K562 (cell line): ENCODE measurements at regions not wholly inside any gene's neighbourhood (a gene's known extent, or its start where the extent isn't known, plus 50 kb on each side); places are given as distances from the start of the nearest gene placed in this dataset.

Source experiments
- ATAC-seq: fragments of 200-7000 bp; cut with Tn5 transposase; 3 replicates; pipeline ENCODE4 v1.9.1; 2020; ENCODE audit warnings: moderate library complexity
- BruUV-seq: library from RNA; stranded (reverse); fragments of 400-500 nt; replicated peaks from 2 replicates; lab custom pipeline; 2021; lab: Mats Ljungman, UMichigan
- CTCF ChIA-PET: fragments of 300-600 bp; formaldehyde crosslinking; extraction: SDS; loops from one replicate; lab custom pipeline; 2021; ENCODE audit warnings: low intra/inter-chr PET ratio; lab: Yijun Ruan, JAX
- POLR2A ChIA-PET: fragments of 300-600, 350-650 bp; sonication (Branson Sonifier 250); formaldehyde crosslinking; extraction: SDS; loops from one replicate; lab custom pipeline; 2021; ENCODE audit warnings: antibody characterized with exemption, inconsistent platforms; lab: Yijun Ruan, JAX
- DNase-seq, 4 experiments: peaks; one replicate each; pipeline versions ENCODE4 v3.0.0 to v3.0.0-alpha.2; 2011 to 2018; ENCODE audit warnings: low spot score in 3 of 4, mixed read lengths in 3 of 4; ENCODE audit errors: extremely low read depth in 1 of 4
- FAIRE-seq: peaks from 2 replicates; lab custom pipeline; 2011; peaks lifted over from hg19 to GRCh38; lab: Jason Lieb, UNC
- H2AFZ ChIP-seq: 2 replicates; pipeline ENCODE4 v1.6.0; 2011; ENCODE audit warnings: low read depth, low read length, control low read depth, inconsistent platforms
- H3K27ac ChIP-seq: fragments of 200-600 bp; 3 replicates; pipeline ENCODE4 v1.8.0; 2011; ENCODE audit warnings: low read depth, mild to moderate bottlenecking, control low read depth, inconsistent platforms, low read length, moderate library complexity, mixed read lengths; ENCODE audit errors: extremely low read depth
- H3K27me3 ChIP-seq, 2 experiments: fragments of 300-600 bp in 1 of 2; 2 replicates in 1 of 2; 3 replicates in 1 of 2; pipeline versions ENCODE4 v1.6.0 to v1.8.0; 2011; ENCODE audit warnings: inconsistent platforms in 2 of 2, low read length in 2 of 2, mild to moderate bottlenecking in 1 of 2, mixed read lengths in 1 of 2, moderate library complexity in 1 of 2; ENCODE audit not compliant: control insufficient read depth in 2 of 2, insufficient read depth in 2 of 2
- H3K36me3 ChIP-seq: fragments of 300-600 bp; 3 replicates; pipeline ENCODE4 v1.8.0; 2011; ENCODE audit warnings: mild to moderate bottlenecking, low read length, inconsistent platforms; ENCODE audit not compliant: control insufficient read depth, insufficient read depth
- H3K4me1 ChIP-seq, 2 experiments: fragments of 200-600 bp in 1 of 2; replicated peaks in 1 of 2; 2 replicates in 1 of 2; 3 replicates in 1 of 2; pipeline versions ENCODE4 v1.5.1 to v1.8.0; 2011; ENCODE audit warnings: inconsistent platforms in 2 of 2, low read length in 2 of 2, mild to moderate bottlenecking in 1 of 2, mixed read lengths in 1 of 2, moderate library complexity in 1 of 2; ENCODE audit not compliant: control insufficient read depth in 2 of 2, insufficient read depth in 2 of 2
- H3K4me2 ChIP-seq: 2 replicates; pipeline ENCODE4 v1.6.1; 2011; ENCODE audit warnings: low read length, control low read depth, inconsistent platforms, mixed read lengths; ENCODE audit not compliant: insufficient read depth
- H3K4me3 ChIP-seq: fragments of 200-600 bp; sonication (generic), shearing (Covaris generic); 2 replicates; pipeline ENCODE4 v1.5.1; 2016; ENCODE audit warnings: control low read depth, inconsistent platforms
- H3K79me2 ChIP-seq: fragments of 200-600 bp; 3 replicates; pipeline ENCODE4 v1.8.0; 2011; ENCODE audit warnings: low read length, inconsistent platforms; ENCODE audit not compliant: control insufficient read depth, insufficient read depth
- H3K9ac ChIP-seq, 2 experiments: 2 replicates each; pipeline versions ENCODE4 v1.6.0 to v1.6.1; 2011; ENCODE audit warnings: low read depth in 2 of 2, low read length in 2 of 2, control low read depth in 1 of 2, inconsistent platforms in 1 of 2, mild to moderate bottlenecking in 1 of 2, mixed read lengths in 1 of 2; ENCODE audit not compliant: insufficient read depth in 1 of 2
- H3K9me1 ChIP-seq: one replicate; pipeline ENCODE4 v1.6.0; 2011; ENCODE audit warnings: inconsistent platforms, mild to moderate bottlenecking, low read length, moderate library complexity; ENCODE audit not compliant: control insufficient read depth, insufficient read depth
- H3K9me3 ChIP-seq: replicated peaks from 2 replicates; pipeline ENCODE4 v1.5.1; 2011; ENCODE audit warnings: low read depth, low read length, inconsistent platforms; ENCODE audit not compliant: control insufficient read depth, insufficient read depth
- H4K20me1 ChIP-seq: replicated peaks from 2 replicates; pipeline ENCODE4 v1.6.1; 2011; ENCODE audit warnings: low read length, inconsistent platforms, mixed read lengths; ENCODE audit not compliant: control insufficient read depth, insufficient read depth
- CBX3 ChIP-seq, 2 experiments: IDR thresholded peaks; 1 replicate in 1 of 2; 2 replicates in 1 of 2; pipeline ENCODE4 v1.6.1; 2012; ENCODE audit warnings: inconsistent platforms in 2 of 2, low read length in 2 of 2, borderline replicate concordance in 1 of 2, control low read depth in 1 of 2
- FOSL1 ChIP-seq: fragments of 200-800 bp; sonication (Bioruptor generic); conservative IDR thresholded peaks from 2 replicates; pipeline ENCODE4 v1.6.1; 2016; ENCODE audit warnings: missing genetic modification characterization, missing compliant biosample characterization
- FOXJ3 ChIP-seq: sonication (generic); formaldehyde crosslinking; IDR thresholded peaks from 2 replicates; pipeline ENCODE4 v1.4.0; 2020; ENCODE audit warnings: mild to moderate bottlenecking, missing genetic modification reagents
- ILK ChIP-seq: fragments of 450-650 bp; IDR thresholded peaks from 2 replicates; pipeline ENCODE4 v1.6.1; 2016; ENCODE audit warnings: missing genetic modification characterization, low read depth, mild to moderate bottlenecking, missing compliant biosample characterization, moderate library complexity, borderline replicate concordance
- NCOA2 ChIP-seq, 2 experiments: fragments of 450-650 bp; IDR thresholded peaks; 2 replicates each; pipeline ENCODE4 v1.6.1; 2018; ENCODE audit warnings: mild to moderate bottlenecking in 2 of 2, moderate library complexity in 1 of 2; ENCODE audit not compliant: partially characterized antibody in 2 of 2
- NCOR1 ChIP-seq: fragments of 450-650 bp; IDR thresholded peaks from 2 replicates; pipeline ENCODE4 v1.6.1; 2016; ENCODE audit warnings: mild to moderate bottlenecking, moderate library complexity
- PHB2 ChIP-seq: fragments of 450-650 bp; IDR thresholded peaks from 2 replicates; pipeline ENCODE4 v1.6.1; 2017; ENCODE audit warnings: low read depth
- PURB ChIP-seq: sonication (generic); formaldehyde crosslinking; IDR thresholded peaks from 2 replicates; pipeline ENCODE4 v1.9.0; 2021; ENCODE audit warnings: low read depth, mild to moderate bottlenecking, missing genetic modification reagents
- RBM34 ChIP-seq: fragments of 200-400 bp; formaldehyde crosslinking; IDR thresholded peaks from 2 replicates; pipeline ENCODE4 v1.6.1; 2018; ENCODE audit warnings: low read length, borderline replicate concordance; ENCODE audit not compliant: insufficient read depth
- RHOXF2B ChIP-seq: fragments of 250-450 bp; sonication (Bioruptor Pico); conservative IDR thresholded peaks from 2 replicates; pipeline ENCODE4 v1.5.1; 2021
- SMAD3 ChIP-seq: fragments of 450-650 bp; formaldehyde crosslinking; conservative IDR thresholded peaks from 2 replicates; pipeline ENCODE4 v1.4.0; 2020; ENCODE audit warnings: mild to moderate bottlenecking
- SPI1 ChIP-seq: IDR thresholded peaks from 2 replicates; pipeline ENCODE4 v1.6.1; 2011; ENCODE audit warnings: low read depth, low read length, control low read depth, borderline replicate concordance
- TAL1 ChIP-seq: fragments of 450-650 bp; IDR thresholded peaks from 2 replicates; pipeline ENCODE4 v1.6.1; 2016; ENCODE audit warnings: mild to moderate bottlenecking
- TRIM24 ChIP-seq, 2 experiments: fragments of 450-650 bp; IDR thresholded peaks; 2 replicates each; pipeline ENCODE4 v1.6.1; 2016
- ZBTB8A ChIP-seq: fragments of 450-650 bp; IDR thresholded peaks from 2 replicates; pipeline ENCODE4 v1.6.1; 2018; ENCODE audit warnings: mild to moderate bottlenecking, moderate library complexity; ENCODE audit not compliant: partially characterized antibody
- ZFP36 ChIP-seq: fragments of 150-350 bp; IDR thresholded peaks from 2 replicates; pipeline ENCODE4 v1.6.1; 2018; ENCODE audit warnings: low read length, low read depth; ENCODE audit not compliant: partially characterized antibody
- ZNF140 ChIP-seq: fragments of 250-450 bp; sonication (Bioruptor Pico); IDR thresholded peaks from 2 replicates; pipeline ENCODE4 v1.8.0; 2021; ENCODE audit warnings: moderate library complexity, mild to moderate bottlenecking, inconsistent platforms
- ZNF324 ChIP-seq: fragments of 250-450 bp; sonication (Bioruptor Pico); IDR thresholded peaks from 2 replicates; pipeline ENCODE4 v1.4.0; 2020; ENCODE audit warnings: mild to moderate bottlenecking
- in situ Hi-C: fragments of 300-500 bp; cut with MboI; formaldehyde crosslinking; loops from 4 replicates; pipeline ENCODE4 v1.15.0; 2018; ENCODE audit warnings: inconsistent platforms, mixed read lengths
- intact Hi-C: fragments of 100-400 bp; cut with micrococcal nuclease; formaldehyde crosslinking; loops from 2 replicates; pipeline ENCODE4 v1.14.2; 2022
- TF ChIP-seq, protein P1 (sequence below): fragments of 250-450 bp; sonication (Bioruptor Pico); IDR thresholded peaks from 2 replicates; pipeline ENCODE4 v1.8.0; 2022; ENCODE audit warnings: inconsistent platforms, mild to moderate bottlenecking, moderate library complexity, borderline replicate concordance
- TF ChIP-seq, protein P2 (sequence below): fragments of 450-650 bp; conservative IDR thresholded peaks from 2 replicates; pipeline ENCODE4 v1.6.1; 2016; ENCODE audit warnings: missing genetic modification characterization, low read depth, mild to moderate bottlenecking, missing compliant biosample characterization, moderate library complexity
- TF ChIP-seq, protein P3 (sequence below): fragments of 450-650 bp; formaldehyde crosslinking; IDR thresholded peaks from 2 replicates; pipeline ENCODE4 v1.4.0; 2020; ENCODE audit warnings: mild to moderate bottlenecking

DNA sequence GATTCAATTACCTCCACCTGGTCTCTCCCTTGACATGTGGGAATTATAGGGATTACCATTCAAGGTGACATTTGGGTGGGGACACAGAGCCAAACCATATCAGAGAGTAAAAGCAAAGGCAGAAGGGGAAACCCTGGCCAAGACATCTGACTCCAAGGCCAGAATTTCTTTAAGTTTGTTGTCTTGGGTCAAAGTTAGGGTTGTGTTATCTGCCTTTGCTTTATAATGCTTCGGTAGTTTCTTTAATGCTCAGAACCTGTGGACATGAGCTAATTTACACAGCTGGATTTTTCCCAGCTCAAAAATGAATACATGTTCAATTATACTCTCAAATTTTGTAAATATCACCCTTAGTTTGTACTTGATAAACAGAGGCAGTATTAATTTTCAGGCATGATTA, 1074.4 kb downstream of the ADGRL2 start (continued):
- TF ChIP-seq RBM34 (no peak), ZNF324 (CRISPR knock-in tag) (no peak), TRIM24 (IDR thresholded peaks at IDR 0.05) (no peak), ZFP36 (no peak), TAL1 (no peak), SPI1 (no peak)
- TF ChIP-seq, protein P1, sequence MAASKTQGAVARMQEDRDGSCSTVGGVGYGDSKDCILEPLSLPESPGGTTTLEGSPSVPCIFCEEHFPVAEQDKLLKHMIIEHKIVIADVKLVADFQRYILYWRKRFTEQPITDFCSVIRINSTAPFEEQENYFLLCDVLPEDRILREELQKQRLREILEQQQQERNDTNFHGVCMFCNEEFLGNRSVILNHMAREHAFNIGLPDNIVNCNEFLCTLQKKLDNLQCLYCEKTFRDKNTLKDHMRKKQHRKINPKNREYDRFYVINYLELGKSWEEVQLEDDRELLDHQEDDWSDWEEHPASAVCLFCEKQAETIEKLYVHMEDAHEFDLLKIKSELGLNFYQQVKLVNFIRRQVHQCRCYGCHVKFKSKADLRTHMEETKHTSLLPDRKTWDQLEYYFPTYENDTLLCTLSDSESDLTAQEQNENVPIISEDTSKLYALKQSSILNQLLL (CRISPR knock-in tag) = no peak

DNA sequence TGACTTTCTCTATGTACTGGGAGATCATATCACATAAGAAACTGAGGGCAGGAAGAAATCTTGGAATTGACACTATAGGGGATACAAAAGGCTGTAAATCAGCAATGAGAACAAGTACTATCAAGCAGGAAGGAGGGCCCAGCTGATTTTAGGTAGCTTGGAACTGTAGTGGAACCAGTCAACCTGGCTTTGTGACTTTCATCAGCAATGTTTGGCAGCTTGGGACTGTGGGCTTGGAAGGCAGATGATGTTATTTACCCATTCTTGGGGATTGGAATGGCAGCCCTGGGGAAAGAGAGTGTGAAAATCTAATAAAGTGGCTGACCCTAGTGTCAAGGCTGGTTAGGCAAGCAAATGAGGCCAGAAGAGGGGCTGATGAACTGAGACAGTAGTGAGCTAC, 1073.3 kb downstream of the ADGRL2 start:
- H3K27ac ChIP-seq = no peak overlapping the region
- BruUV-seq = no TSS peak
- no peaks in the 10 kb centered on the region for H3K79me2 ChIP-seq
- no peak overlapping the region for H3K9ac ChIP-seq
- H3K9me3 ChIP-seq = 0 out of 2 replicates have a peak, but pooled peaks cover 1% of the 10 kb centered on the region
- FAIRE-seq (no peak), DNase-seq (no peak), ATAC-seq (no peak)
- no peak overlapping the region for H2AFZ ChIP-seq
- H3K4me2 ChIP-seq = no peak overlapping the region
- no peaks in the 10 kb centered on the region for H3K36me3 ChIP-seq
- H3K27me3 ChIP-seq = no peaks in the 10 kb centered on the region
- intact Hi-C loops = no loop called here
- in situ Hi-C loops = no loop called here
- H3K4me1 ChIP-seq = no peaks in the 10 kb centered on the region
- CTCF ChIA-PET = no interaction called here
- TF ChIP-seq, protein P2, sequence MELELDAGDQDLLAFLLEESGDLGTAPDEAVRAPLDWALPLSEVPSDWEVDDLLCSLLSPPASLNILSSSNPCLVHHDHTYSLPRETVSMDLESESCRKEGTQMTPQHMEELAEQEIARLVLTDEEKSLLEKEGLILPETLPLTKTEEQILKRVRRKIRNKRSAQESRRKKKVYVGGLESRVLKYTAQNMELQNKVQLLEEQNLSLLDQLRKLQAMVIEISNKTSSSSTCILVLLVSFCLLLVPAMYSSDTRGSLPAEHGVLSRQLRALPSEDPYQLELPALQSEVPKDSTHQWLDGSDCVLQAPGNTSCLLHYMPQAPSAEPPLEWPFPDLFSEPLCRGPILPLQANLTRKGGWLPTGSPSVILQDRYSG (tag) = no peak
- TF ChIP-seq CBX3 (IDR thresholded peaks at IDR 0.05; ENCODE audit: borderline replicate concordance in 1 of 2, low read length in 2 of 2) (no peak), FOXJ3 (no peak), PHB2 (no peak), ZNF140 (CRISPR knock-in tag) (no peak), RHOXF2B (CRISPR knock-in tag) (no peak), NCOR1 (no peak), ILK (tag) (no peak), PURB (no peak), SMAD3 (no peak), NCOA2 (IDR thresholded peaks at IDR 0.05; ENCODE audit: partially characterized antibody in 2 of 2) (no peak), FOSL1 (tag) (no peak), ZBTB8A (no peak)
- TF ChIP-seq, protein P3, sequence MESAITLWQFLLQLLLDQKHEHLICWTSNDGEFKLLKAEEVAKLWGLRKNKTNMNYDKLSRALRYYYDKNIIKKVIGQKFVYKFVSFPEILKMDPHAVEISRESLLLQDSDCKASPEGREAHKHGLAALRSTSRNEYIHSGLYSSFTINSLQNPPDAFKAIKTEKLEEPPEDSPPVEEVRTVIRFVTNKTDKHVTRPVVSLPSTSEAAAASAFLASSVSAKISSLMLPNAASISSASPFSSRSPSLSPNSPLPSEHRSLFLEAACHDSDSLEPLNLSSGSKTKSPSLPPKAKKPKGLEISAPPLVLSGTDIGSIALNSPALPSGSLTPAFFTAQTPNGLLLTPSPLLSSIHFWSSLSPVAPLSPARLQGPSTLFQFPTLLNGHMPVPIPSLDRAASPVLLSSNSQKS = no peak
- TF ChIP-seq, all 486 proteins: peak for 0
- Histone ChIP-seq H3K9me1 (no peaks in the 10 kb centered on the region), H3K4me3 (no peak overlapping the region), H4K20me1 (no peaks in the 10 kb centered on the region)
- POLR2A ChIA-PET = no interaction called here
